ENCODE measurements at regions not wholly inside any gene's neighbourhood (a gene's known extent, or its start where the extent isn't known, plus 50 kb on each side); places are given as distances from the start of the nearest gene placed in this dataset.

- TF ChIP-seq GATA2 (IDR thresholded peaks at IDR 0.05; ENCODE audit: low read depth, low read length) = no peak
- no peak for TF ChIP-seq GATA3 (IDR thresholded peaks at IDR 0.05; ENCODE audit: low read depth, low read length)
Observed at GRCh38 chr3:5618170-5618569, 430.7 kb downstream of the EDEM1 start.
